SJCRH30 (cell line): ENCODE measurements at regions not wholly inside any gene's neighbourhood (a gene's known extent, or its start where the extent isn't known, plus 50 kb on each side); places are given as distances from the start of the nearest gene placed in this dataset.
"Not testable (repeated sequence)": the region's sequence is repeated elsewhere in the genome, so short reads cannot be mapped to it uniquely, and the experiment has no call there.

Experiments used
- DNase-seq, 2 experiments: peaks; one replicate each; pipeline ENCODE4 v3.0.0-alpha.2; 2015 to 2020
- H3K27ac ChIP-seq: fragments of 250-450 bp; sonication (Bioruptor Pico); 2 replicates; pipeline ENCODE4 v1.5.1; 2020; ENCODE audit warnings: mild to moderate bottlenecking, moderate library complexity
- H3K27me3 ChIP-seq: fragments of 250-450 bp; sonication (Bioruptor Pico); 2 replicates; pipeline ENCODE4 v1.5.1; 2020; ENCODE audit warnings: mild to moderate bottlenecking, moderate library complexity
- H3K36me3 ChIP-seq: fragments of 250-450 bp; sonication (Bioruptor Pico); 2 replicates; pipeline ENCODE4 v1.5.1; 2020; ENCODE audit warnings: mild to moderate bottlenecking, moderate library complexity
- H3K4me1 ChIP-seq: fragments of 250-450 bp; sonication (Bioruptor Pico); 2 replicates; pipeline ENCODE4 v1.5.1; 2020; ENCODE audit warnings: mild to moderate bottlenecking, moderate library complexity
- H3K4me3 ChIP-seq: fragments of 250-450 bp; sonication (Bioruptor Pico); 2 replicates; pipeline ENCODE4 v1.5.1; 2020; ENCODE audit warnings: mild to moderate bottlenecking, moderate library complexity
- H3K9me3 ChIP-seq: fragments of 250-450 bp; sonication (Bioruptor Pico); replicated peaks from 2 replicates; pipeline ENCODE4 v1.5.1; 2020; ENCODE audit warnings: mild to moderate bottlenecking, moderate library complexity

DNA sequence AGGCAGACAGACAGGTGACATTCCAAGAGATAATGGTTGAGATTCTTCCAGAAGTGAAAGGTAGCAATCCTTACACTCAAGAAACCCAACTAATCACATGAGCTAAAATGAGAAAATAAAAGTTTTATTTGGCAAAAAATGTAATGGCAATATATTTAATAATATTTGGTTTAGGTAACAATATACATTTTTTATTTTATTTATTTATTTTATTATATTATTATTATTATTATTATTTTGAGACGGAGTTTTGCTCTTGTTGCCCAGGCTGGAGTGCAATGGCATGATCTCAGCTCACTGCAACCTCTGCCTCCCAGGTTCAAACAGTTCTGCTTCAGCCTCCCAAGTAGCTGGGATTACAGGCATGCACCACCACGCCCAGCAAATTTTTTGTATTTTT, 74.6 kb upstream of the TET2 start:
- not testable (repeated sequence) for H3K27me3 ChIP-seq

DNA sequence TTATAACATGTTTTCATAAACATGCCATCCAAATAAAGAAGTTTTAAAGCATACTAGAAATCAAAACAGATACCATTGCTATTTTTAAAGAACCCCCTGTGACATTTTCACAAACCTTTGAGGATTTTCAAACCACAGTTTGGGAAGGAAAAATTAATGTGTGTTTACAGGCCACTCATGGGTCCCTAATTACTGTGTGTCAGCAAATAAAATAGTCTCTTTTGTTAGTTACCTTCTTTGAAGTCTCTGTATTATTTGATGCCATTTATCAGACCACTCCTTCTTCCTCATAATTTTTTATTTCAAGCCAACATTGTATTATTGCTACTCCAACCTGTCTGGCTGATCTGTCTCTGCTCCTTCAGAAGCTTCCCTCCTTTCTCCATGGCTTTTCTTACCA, 72.6 kb upstream of the TET2 start:
- H3K27ac ChIP-seq = no peak overlapping the region
- H3K4me1 ChIP-seq = no peaks in the 10 kb centered on the region
- H3K36me3 ChIP-seq = no peaks in the 10 kb centered on the region
- H3K4me3 ChIP-seq = no peak overlapping the region
- H3K9me3 ChIP-seq = no peaks in the 10 kb centered on the region
- no peaks in the 10 kb centered on the region for H3K27me3 ChIP-seq
- DNase-seq = no peak

More for the DNA sequence above, 74.6 kb upstream of the TET2 start:
- not testable (repeated sequence) for DNase-seq, H3K9me3 ChIP-seq, H3K4me1 ChIP-seq, H3K36me3 ChIP-seq, H3K27ac ChIP-seq, H3K4me3 ChIP-seq

DNA sequence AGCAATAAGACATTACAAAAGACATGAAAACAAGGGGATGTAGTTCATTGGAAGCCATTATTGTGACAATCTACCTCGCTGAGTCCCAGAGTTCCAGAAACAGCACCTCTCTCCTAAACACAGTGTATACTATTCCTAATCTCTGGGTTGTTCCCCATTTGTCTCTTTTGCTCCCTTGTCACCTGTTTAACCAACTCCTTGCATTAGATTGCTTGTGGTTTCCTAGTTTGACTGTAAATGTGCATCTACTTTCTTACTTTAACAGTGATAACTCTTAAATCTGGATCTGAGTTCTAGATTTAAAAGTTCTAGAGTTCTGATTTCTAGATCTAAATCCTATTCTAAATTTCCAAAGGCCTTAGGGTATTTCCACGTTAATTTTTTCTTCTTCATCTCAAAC, 71.6 kb upstream of the TET2 start:
- no peak for DNase-seq
- Histone ChIP-seq H3K27ac (no peak overlapping the region), H3K36me3 (no peaks in the 10 kb centered on the region), H3K4me3 (no peak overlapping the region), H3K4me1 (no peaks in the 10 kb centered on the region), H3K9me3 (no peaks in the 10 kb centered on the region), H3K27me3 (no peaks in the 10 kb centered on the region)

DNA sequence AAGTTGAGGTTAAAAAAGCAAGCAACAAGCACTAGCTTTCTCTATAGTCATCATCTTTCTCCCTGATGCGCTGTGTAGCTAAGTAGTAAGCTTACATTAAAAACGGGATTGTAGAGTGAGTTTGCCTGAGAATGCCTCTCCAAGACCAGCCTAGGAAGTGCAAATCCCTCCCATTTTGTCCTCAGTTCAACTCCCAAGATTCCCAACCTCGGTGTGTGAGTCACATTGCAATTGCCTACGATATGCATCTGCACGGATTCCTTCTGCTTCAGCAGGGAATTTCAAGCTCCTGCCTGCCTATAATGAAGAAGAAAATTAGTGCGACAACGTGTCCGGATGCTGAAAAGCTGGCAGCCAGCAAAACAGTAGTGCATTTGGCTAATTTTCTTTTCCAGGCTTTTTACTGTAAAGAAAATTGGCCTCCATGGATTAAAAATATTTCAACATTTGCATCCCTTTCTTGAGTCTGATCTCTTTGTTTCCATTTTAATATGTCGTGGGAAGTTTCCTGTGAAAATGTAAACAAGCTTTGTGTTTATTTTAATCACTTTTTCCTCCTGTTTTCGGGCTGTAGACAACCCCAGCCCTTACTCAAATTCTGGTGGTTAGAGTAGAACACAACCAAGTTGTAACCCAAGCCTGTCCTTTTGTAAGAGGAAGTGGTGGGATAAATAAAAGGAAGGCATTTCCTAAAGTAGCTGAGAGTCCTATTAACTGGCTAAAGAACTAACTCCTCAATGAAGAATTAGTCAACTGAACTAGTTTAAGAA, 58.4 kb upstream of the TET2 start:
- Histone ChIP-seq H3K9me3 (no peaks in the 10 kb centered on the region; the same call in 1 of the 2 replicates), H3K27me3 (no peaks in the 10 kb centered on the region), H3K27ac (peak overlapping the region; percentile 84), H3K4me3 (peak overlapping the region; percentile 53), H3K4me1 (peaks cover 10% of the 10 kb centered on the region), H3K36me3 (no peaks in the 10 kb centered on the region)
- peak; percentile 73 to 88 for DNase-seq

DNA sequence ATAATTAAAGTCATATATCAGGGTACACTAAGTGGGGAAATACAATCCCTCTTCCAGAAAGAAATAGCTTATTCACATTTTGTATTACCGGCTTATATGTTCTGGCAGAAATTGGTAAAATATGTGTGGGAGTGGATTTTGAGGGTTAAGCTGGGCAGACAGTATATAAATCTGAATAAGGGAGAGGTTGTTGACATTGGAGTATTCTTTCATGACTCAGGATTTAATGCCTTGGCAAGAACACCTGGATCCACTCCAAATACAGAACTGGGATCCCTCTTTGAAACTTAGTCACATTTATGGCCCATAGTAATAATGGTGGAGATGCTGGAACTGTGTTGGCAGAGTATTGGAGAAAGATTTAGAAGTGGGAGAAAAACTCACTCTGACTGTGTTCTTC, 54.3 kb upstream of the TET2 start:
- peaks cover 5% of the 10 kb centered on the region for H3K9me3 ChIP-seq
- no peaks in the 10 kb centered on the region for H3K36me3 ChIP-seq
- peaks cover 10% of the 10 kb centered on the region for H3K4me1 ChIP-seq
- no peaks in the 10 kb centered on the region for H3K27me3 ChIP-seq
- no peak overlapping the region for H3K4me3 ChIP-seq
- DNase-seq = no peak
- no peak overlapping the region for H3K27ac ChIP-seq

DNA sequence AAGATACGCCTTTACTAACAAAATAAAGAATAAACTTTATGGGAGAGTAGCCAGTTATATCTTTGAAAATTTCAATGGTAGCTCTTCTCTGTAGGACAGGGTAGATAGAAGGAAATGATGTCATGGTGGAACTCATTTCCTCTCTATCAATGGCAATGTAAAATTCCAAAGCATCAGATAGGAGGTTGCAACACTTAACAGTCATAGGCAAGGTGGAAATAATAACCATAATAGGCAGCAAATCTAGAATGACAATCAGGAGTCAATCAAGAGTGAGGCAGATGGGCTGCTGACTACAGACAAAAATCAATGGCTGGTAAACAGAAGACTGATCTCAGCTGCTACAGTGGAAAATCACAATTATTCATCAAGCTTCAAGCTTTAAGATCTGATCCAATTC, 53.9 kb upstream of the TET2 start:
- peaks cover 5% of the 10 kb centered on the region; the same call in 1 of the 2 replicates for H3K4me1 ChIP-seq
- H3K4me3 ChIP-seq = no peak overlapping the region
- H3K36me3 ChIP-seq = no peaks in the 10 kb centered on the region
- no peak for DNase-seq
- H3K27me3 ChIP-seq = no peaks in the 10 kb centered on the region
- H3K27ac ChIP-seq = no peak overlapping the region
- H3K9me3 ChIP-seq = peaks cover 5% of the 10 kb centered on the region

DNA sequence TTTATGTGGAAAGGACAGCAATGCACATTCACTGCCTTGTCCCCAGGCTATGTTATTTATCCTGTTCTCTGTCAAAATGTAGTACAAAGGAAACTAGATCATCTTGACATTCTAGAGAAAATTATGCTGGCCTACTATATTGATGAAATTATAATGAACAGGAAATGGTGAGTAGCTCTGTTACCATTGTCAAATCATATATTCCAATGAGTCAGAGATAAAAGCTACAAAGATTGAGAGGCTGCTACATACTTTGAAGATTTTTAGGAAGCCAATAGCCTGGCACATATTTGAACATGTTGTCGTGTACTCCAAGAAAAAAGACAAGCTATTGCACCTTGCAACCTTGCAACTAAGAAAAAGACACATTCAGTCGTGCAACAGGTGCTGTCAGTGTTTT, 52.7 kb upstream of the TET2 start:
- no peak for DNase-seq
- H3K36me3 ChIP-seq = no peaks in the 10 kb centered on the region
- no peak overlapping the region for H3K4me3 ChIP-seq
- peaks cover 5% of the 10 kb centered on the region for H3K9me3 ChIP-seq
- H3K4me1 ChIP-seq = 0 out of 2 replicates have a peak, but pooled peaks cover 2% of the 10 kb centered on the region
- no peak overlapping the region for H3K27ac ChIP-seq
- no peaks in the 10 kb centered on the region for H3K27me3 ChIP-seq
